Esophagus squamous epithelium (tissue), 5 donors: ENCODE measurements at regions not wholly inside any gene's neighbourhood (a gene's known extent, or its start where the extent isn't known, plus 50 kb on each side); places are given as distances from the start of the nearest gene placed in this dataset.

Experiments used
- DNase-seq: peaks from one replicate; lab custom pipeline; 2025; lab: John Stamatoyannopoulos, UW
- H3K27ac ChIP-seq, 4 donors: fragments of 200-600 bp; sonication (generic); one replicate each; pipeline ENCODE4 v1.5.1; 2016 to 2019; ENCODE audit warnings: mild to moderate bottlenecking in 1 of 4
- H3K27me3 ChIP-seq, 4 donors: fragments of 200-600 bp; sonication (generic); 1 replicate in 3 of 4; 2 replicates in 1 of 4; pipeline versions ENCODE4 v1.5.1 to v1.6.0; 2017 to 2021; ENCODE audit warnings: antibody characterized with exemption in 1 of 4
- H3K36me3 ChIP-seq, 3 donors: fragments of 200-600 bp; sonication (generic); one replicate each; pipeline ENCODE4 v1.5.1; 2016 to 2019
- H3K4me1 ChIP-seq, 3 donors: fragments of 200-600 bp; sonication (generic); one replicate each; pipeline ENCODE4 v1.5.1; 2017 to 2019
- H3K4me3 ChIP-seq, 4 donors: fragments of 200-600 bp; sonication (generic); 1 replicate in 3 of 4; 2 replicates in 1 of 4; pipeline ENCODE4 v1.5.1; 2016 to 2019; ENCODE audit warnings: mild to moderate bottlenecking in 2 of 4, moderate library complexity in 1 of 4
- H3K9me3 ChIP-seq, 3 donors: fragments of 200-600 bp; sonication (generic); one replicate each; pipeline ENCODE4 v1.5.1; 2016 to 2019
- POLR2A ChIP-seq, 4 donors: fragments of 450-650 bp; IDR thresholded peaks; one replicate each; pipeline ENCODE4 v1.6.1; 2017; ENCODE audit warnings: antibody characterized with exemption in 4 of 4, mild to moderate bottlenecking in 4 of 4, moderate library complexity in 3 of 4
- WGBS, 2 donors: methylation state at CpG; one replicate each; pipeline ENCODE4 v1.1.5; 2018; 5-methylcytosine and 5-hydroxymethylcytosine counted together
- intact Hi-C: fragments of 100-400 bp; cut with DNase I; formaldehyde crosslinking; loops from one replicate; pipeline ENCODE4 v1.15.0; 2022
- TF ChIP-seq, protein P1 (sequence below), 6 experiments: fragments of 450-650 bp in 4 of 6; fragments of 200-600 bp in 2 of 6; sonication (generic) in 2 of 6; IDR thresholded peaks; one replicate each; pipeline ENCODE4 v1.5.1; 2016 to 2019; ENCODE audit warnings: antibody characterized with exemption in 6 of 6, mild to moderate bottlenecking in 4 of 6, moderate library complexity in 4 of 6
- donor health status: DM: yes; HTN: yes; CAD: no.

DNA sequence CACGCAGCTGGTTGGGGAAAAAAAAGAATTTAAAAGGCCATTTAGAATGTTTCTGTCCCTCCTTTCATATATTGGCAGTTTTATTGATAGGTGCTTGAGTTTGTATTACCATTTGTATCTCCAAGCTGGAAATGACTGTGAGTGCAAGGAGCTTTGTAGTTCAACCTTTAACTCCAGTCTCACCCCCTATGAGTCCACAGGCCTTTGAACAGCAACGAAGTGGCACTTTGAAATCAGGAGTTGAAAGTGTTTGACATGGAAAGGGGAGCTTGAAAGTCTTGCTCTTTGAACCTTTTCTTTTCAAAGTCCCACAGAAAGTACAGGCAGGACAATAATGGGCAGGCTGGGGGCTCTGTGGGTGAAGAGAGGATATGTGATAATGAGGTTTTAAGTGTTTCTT lies 480.3 kb downstream of the RERGL start:
- WGBS, 2 donors: 23 to 46% methylated on average over 2 of the region's 2 CpGs
- intact Hi-C loops: no loop called here

DNA sequence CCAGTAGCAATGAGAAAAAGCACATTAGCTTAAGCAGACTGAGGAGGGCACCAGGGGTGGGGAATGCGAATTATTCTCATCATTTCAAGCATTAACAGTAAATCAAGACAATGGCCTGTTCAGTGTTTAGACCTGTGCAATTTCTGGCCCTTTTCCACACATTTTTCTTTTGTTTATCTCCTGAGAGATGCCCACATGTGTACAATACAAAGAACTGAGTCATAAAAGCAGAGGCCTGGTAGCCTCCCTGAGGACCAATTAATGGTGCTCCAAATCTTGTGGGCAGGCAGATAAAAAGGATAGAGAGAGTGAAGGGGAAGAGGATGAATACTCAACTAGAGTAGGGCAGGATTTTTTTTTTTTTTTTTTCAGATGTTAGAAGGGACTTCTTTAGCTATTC lies 480.8 kb downstream of the RERGL start:
- Histone ChIP-seq H3K4me3 (no peak overlapping the region), H3K9me3 (no peaks in the 10 kb centered on the region), H3K27ac (no peak overlapping the region), H3K36me3 (no peaks in the 10 kb centered on the region), H3K4me1 (no peaks in the 10 kb centered on the region), H3K27me3 (no peaks in the 10 kb centered on the region)
- DNase-seq: no peak
- TF ChIP-seq, protein P1, sequence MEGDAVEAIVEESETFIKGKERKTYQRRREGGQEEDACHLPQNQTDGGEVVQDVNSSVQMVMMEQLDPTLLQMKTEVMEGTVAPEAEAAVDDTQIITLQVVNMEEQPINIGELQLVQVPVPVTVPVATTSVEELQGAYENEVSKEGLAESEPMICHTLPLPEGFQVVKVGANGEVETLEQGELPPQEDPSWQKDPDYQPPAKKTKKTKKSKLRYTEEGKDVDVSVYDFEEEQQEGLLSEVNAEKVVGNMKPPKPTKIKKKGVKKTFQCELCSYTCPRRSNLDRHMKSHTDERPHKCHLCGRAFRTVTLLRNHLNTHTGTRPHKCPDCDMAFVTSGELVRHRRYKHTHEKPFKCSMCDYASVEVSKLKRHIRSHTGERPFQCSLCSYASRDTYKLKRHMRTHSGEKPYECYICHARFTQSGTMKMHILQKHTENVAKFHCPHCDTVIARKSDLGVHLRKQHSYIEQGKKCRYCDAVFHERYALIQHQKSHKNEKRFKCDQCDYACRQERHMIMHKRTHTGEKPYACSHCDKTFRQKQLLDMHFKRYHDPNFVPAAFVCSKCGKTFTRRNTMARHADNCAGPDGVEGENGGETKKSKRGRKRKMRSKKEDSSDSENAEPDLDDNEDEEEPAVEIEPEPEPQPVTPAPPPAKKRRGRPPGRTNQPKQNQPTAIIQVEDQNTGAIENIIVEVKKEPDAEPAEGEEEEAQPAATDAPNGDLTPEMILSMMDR (IDR thresholded peaks at IDR 0.05): no peak
- TF ChIP-seq POLR2A (IDR thresholded peaks at IDR 0.05): no peak
- intact Hi-C loops: no loop called here
- WGBS, 2 donors: 50 to 56% methylated on average over 1 of the region's 1 CpG

More for the DNA sequence above, 480.3 kb downstream of the RERGL start:
- DNase-seq: no peak
- TF ChIP-seq POLR2A (IDR thresholded peaks at IDR 0.05): no peak
- TF ChIP-seq, protein P1 (IDR thresholded peaks at IDR 0.05): no peak
- Histone ChIP-seq H3K4me1 (no peaks in the 10 kb centered on the region), H3K27me3 (no peaks in the 10 kb centered on the region), H3K36me3 (no peaks in the 10 kb centered on the region), H3K4me3 (no peak overlapping the region), H3K9me3 (no peaks in the 10 kb centered on the region), H3K27ac (no peak overlapping the region)

DNA sequence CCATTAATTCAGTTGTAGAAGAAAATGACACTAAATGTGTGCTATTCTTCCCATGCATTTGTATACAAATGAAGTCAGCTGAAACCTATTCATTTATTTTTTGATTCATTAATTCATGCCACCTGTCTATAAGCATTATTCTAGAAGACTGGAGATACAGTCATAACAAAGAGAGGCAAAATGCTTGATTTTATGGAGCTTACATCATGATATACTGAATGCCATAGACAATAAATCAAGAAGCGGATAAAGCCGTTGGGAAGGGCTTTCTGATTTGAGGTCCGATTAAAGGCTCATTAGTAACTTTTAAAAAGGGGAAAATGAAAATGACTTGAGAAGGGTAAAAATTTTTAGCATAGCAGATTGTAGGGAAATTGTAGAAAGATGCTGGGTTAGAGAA lies 494.9 kb downstream of the RERGL start:
- intact Hi-C loops: no loop called here
- no peak for DNase-seq
- WGBS, 2 donors: 91 to 93% methylated on average over 3 of the region's 3 CpGs

DNA sequence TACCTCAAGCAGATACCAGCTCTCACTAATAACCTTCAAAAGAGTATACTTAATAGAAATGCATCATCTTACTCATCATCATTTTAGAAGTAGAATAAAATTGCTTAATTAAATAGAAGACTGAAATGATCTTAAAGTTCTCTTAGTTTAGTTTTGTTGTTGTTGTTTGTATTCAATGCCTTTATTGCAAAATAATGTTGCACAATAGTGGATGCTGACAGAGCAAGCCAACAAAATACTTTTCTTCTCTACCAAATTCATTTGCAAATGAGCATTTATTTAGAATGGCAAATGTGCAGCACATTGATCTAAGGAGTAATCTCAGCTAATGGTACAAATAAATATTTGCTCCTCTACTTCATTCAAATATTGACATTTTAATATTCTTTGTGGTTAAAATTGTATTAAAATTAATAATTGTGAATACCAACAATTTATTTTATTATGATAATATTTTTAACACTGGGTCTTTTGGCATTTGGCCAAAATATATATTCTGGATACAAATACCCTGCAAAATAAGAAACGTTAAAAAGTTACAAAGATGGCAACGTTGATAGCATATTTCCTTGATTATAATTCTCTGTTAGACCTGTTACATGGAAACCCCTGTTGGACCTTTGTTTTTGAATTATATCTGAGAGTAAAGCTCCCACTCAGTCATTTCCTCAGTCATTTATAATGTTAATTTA lies 496.1 kb downstream of the RERGL start:
- intact Hi-C loops: no loop called here
- no peak for TF ChIP-seq POLR2A (IDR thresholded peaks at IDR 0.05)
- TF ChIP-seq, protein P1 (IDR thresholded peaks at IDR 0.05): no peak
- H3K4me1 ChIP-seq: no peaks in the 10 kb centered on the region
- no peaks in the 10 kb centered on the region for H3K36me3 ChIP-seq
- no peak overlapping the region for H3K4me3 ChIP-seq
- no peak overlapping the region for H3K27ac ChIP-seq
- no peak for DNase-seq
- WGBS, 2 donors: 55 to 77% methylated on average over 2 of the region's 2 CpGs
- H3K27me3 ChIP-seq: no peaks in the 10 kb centered on the region
- H3K9me3 ChIP-seq: no peaks in the 10 kb centered on the region

More for the DNA sequence above, 494.9 kb downstream of the RERGL start:
- TF ChIP-seq, protein P1 (IDR thresholded peaks at IDR 0.05): no peak
- TF ChIP-seq POLR2A (IDR thresholded peaks at IDR 0.05): no peak
- no peaks in the 10 kb centered on the region for H3K9me3 ChIP-seq
- no peaks in the 10 kb centered on the region for H3K36me3 ChIP-seq
- H3K4me3 ChIP-seq: no peak overlapping the region
- H3K4me1 ChIP-seq: no peaks in the 10 kb centered on the region
- no peak overlapping the region for H3K27ac ChIP-seq
- no peaks in the 10 kb centered on the region for H3K27me3 ChIP-seq

DNA sequence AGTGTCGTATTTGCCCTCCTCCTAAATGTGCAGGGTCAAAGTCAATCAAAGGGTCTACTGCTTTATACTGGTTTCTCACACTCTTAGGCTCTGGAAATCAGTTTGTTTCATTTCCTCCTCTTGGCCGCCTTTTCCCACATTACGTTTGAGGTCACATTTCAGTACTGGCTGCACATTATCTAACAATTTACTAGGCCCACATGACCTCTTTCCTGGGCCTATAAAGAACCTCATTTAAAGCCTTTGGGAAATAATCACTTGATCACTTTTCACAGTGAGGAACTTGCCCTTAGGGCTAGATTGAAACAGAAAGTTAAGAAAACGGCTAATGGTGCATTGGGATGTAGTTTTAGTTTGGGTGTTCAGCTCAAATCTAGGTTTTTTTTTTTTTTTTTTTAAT lies 497.5 kb downstream of the RERGL start:
- H3K4me1 ChIP-seq: no peaks in the 10 kb centered on the region
- H3K4me3 ChIP-seq: no peak overlapping the region
- WGBS, 2 donors: 73 to 77% methylated on average over 4 of the region's 4 CpGs
- H3K27me3 ChIP-seq: no peaks in the 10 kb centered on the region
- DNase-seq: no peak
- intact Hi-C loops: no loop called here
- no peaks in the 10 kb centered on the region for H3K9me3 ChIP-seq
- no peaks in the 10 kb centered on the region for H3K36me3 ChIP-seq
- no peak overlapping the region for H3K27ac ChIP-seq
- TF ChIP-seq POLR2A (IDR thresholded peaks at IDR 0.05): no peak
